ENCODE measurements at regions not wholly inside any gene's neighbourhood (a gene's known extent, or its start where the extent isn't known, plus 50 kb on each side); places are given as distances from the start of the nearest gene placed in this dataset.

DNA sequence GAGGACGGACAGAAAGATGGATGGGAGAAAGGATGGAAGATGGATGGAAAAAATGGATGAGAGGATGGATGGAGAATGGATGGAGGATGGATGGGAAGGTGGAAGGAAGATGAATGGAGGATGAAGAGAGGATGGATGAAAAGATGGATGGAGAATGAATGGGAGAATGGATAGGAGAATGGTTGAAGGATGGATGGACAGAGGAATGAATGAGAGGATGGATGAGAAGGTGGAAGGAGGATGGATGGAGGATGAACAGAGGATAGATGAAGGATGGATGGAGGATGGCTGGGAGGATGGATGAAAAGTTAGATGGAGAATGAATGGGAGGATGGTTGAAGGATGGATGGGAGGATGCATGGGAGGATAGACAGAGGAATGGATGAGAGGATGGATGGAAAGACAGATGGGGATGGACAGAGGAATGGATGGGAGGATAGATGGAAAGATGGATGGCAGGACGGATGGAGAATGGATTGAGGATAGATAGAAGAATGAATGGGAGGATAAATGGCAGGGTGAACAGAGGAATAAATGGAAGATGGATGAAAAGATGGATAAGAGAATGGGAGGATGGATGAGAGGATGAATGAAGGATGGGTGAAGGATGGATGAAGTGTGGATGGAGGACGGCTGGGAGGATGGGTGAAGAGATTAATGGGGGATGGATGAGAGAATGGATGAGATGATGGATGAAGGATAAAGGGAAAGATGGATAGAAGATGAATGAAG, 217.7 kb upstream of the IER5L start:
- H3K9ac ChIP-seq (ENCODE audit: low read length) = no peak overlapping the region
- H3K27me3 ChIP-seq (replicated peaks; ENCODE audit: control insufficient read depth, insufficient read depth, low read length) = peaks cover 23% of the 10 kb centered on the region
- no peak for DNase-seq (ENCODE audit: low read depth)
- no peaks in the 10 kb centered on the region for H3K36me3 ChIP-seq (ENCODE audit: control insufficient read depth, insufficient read depth, low read length, severe bottlenecking)
- H3K9me3 ChIP-seq (ENCODE audit: control insufficient read depth, low read length) = peaks cover 7% of the 10 kb centered on the region
- no peak overlapping the region for H3K4me3 ChIP-seq (ENCODE audit: low read length)
- H3K4me1 ChIP-seq (ENCODE audit: control insufficient read depth, insufficient read depth, low read length) = no peaks in the 10 kb centered on the region

DNA sequence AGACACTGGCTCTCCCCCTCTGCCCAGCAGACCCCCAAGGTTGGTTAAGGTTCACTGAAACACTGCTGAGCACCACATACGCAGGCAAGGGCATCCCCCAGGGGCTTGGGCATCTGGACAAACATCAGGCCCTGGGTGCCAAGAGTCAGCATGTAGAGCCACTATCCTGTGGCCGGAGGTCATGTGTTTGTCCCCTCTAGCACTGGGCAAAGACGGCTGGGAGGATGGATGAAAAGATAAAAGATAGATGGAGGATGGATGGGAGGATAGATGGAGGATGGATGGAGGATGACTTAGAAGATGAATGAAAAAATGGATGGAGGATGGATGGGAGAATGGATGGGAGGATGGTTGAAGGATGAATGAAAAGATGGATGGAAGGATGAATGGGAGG, 216.8 kb upstream of the IER5L start:
- no peak overlapping the region for H3K4me3 ChIP-seq (ENCODE audit: low read length)
- no peak for DNase-seq (ENCODE audit: low read depth)
- H3K4me1 ChIP-seq (ENCODE audit: control insufficient read depth, insufficient read depth, low read length) = no peaks in the 10 kb centered on the region
- peaks cover 23% of the 10 kb centered on the region for H3K27me3 ChIP-seq (replicated peaks; ENCODE audit: control insufficient read depth, insufficient read depth, low read length)
- H3K9ac ChIP-seq (ENCODE audit: low read length) = no peak overlapping the region
- H3K9me3 ChIP-seq (ENCODE audit: control insufficient read depth, low read length) = peaks cover 7% of the 10 kb centered on the region
- no peaks in the 10 kb centered on the region for H3K36me3 ChIP-seq (ENCODE audit: control insufficient read depth, insufficient read depth, low read length, severe bottlenecking)

DNA sequence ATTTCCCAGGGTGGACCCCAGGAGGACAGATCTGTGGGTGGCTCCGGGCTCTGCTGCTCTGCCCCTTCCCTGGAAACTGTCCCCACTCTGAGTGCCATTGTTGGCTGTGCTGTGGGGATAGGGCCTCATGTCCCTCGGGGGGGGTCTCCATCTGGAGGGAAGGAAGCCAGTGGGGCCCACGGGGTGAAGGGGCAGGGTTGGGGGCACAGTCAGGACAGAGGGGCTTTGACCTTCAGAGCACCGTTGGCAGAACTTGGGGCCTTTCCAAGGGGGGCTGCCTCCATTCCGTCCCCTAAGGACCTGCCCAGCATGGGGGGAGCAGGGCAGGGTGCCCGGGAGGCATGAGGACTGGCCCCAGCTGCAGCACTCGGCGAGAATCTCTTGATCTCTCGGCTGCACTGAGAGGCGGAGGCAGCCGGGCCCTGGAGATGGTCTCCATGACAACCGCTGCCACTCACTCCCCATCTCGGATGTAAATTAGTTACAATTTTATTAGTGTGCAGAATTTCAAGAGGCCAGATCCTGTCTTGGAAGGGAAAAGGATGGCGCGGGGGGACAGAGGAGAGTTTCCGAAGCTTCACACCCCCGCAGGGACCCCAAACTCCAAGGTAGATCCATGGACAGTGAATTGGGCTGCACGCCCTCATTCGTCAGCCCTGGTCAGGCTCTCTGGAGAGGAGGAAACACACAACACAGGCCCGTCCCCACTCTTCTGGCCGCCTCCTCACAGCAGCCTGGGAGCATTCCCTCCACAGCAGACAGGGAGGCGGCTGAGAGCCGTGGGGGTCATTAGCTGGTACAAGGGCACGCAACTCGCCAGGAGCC, 216.2 kb upstream of the IER5L start:
- no peak for DNase-seq (ENCODE audit: low read depth)
- peaks cover 23% of the 10 kb centered on the region for H3K27me3 ChIP-seq (replicated peaks; ENCODE audit: control insufficient read depth, insufficient read depth, low read length)
- no peaks in the 10 kb centered on the region for H3K36me3 ChIP-seq (ENCODE audit: control insufficient read depth, insufficient read depth, low read length, severe bottlenecking)
- no peak overlapping the region for H3K9ac ChIP-seq (ENCODE audit: low read length)
- H3K4me3 ChIP-seq (ENCODE audit: low read length) = no peak overlapping the region
- no peaks in the 10 kb centered on the region for H3K4me1 ChIP-seq (ENCODE audit: control insufficient read depth, insufficient read depth, low read length)
- H3K9me3 ChIP-seq (ENCODE audit: control insufficient read depth, low read length) = peaks cover 7% of the 10 kb centered on the region

DNA sequence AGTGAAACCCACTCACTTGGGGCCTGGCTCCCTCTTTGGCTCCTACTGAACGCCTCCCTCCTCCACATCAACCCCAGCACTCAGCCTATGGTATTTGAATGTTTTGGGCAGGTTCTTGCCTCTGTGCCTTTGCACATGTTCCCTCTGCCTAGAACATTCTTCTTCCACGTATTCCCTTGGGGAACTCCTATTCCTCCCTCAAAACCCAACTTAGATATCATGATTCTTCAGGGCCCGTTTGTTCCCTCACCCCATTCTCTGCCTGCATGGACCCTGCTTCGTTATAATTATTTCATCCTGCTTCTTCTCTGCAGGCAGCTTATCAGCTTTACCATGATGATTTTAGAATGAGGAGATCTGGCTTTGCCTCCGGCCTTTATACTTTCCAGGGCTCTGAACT, 215.0 kb upstream of the IER5L start:
- no peaks in the 10 kb centered on the region for H3K4me1 ChIP-seq (ENCODE audit: control insufficient read depth, insufficient read depth, low read length)
- peaks cover 7% of the 10 kb centered on the region for H3K9me3 ChIP-seq (ENCODE audit: control insufficient read depth, low read length)
- H3K9ac ChIP-seq (ENCODE audit: low read length) = no peak overlapping the region
- no peak for DNase-seq (ENCODE audit: low read depth)
- H3K27me3 ChIP-seq (replicated peaks; ENCODE audit: control insufficient read depth, insufficient read depth, low read length) = peaks cover 23% of the 10 kb centered on the region
- no peaks in the 10 kb centered on the region for H3K36me3 ChIP-seq (ENCODE audit: control insufficient read depth, insufficient read depth, low read length, severe bottlenecking)
- H3K4me3 ChIP-seq (ENCODE audit: low read length) = no peak overlapping the region

DNA sequence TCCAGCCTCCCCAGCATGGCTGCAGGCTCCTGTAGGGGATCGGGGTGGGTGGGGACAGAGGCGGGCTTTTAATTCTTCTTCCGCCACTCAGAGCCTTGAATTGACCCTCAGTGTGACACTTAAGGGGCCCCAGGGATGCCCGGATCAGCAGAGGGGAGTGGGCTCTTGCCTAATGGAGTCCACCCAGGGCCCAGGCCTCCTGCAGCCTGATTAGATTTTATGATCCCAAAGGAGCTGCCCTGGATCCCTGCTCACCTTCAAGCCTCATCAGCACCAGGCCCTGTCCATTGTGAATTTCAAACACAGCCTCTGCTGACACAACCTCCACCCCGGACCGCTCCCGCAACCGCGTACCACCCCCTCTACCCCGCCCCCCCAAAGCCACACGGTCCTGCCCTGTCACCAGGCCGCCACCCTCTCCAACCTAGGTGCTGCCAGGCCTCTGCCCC, 214.1 kb upstream of the IER5L start:
- Histone ChIP-seq H3K36me3 (ENCODE audit: control insufficient read depth, insufficient read depth, low read length, severe bottlenecking) (no peaks in the 10 kb centered on the region), H3K4me1 (ENCODE audit: control insufficient read depth, insufficient read depth, low read length) (no peaks in the 10 kb centered on the region), H3K9ac (ENCODE audit: low read length) (no peak overlapping the region), H3K9me3 (ENCODE audit: control insufficient read depth, low read length) (peaks cover 7% of the 10 kb centered on the region), H3K27me3 (replicated peaks; ENCODE audit: control insufficient read depth, insufficient read depth, low read length) (peaks cover 23% of the 10 kb centered on the region), H3K4me3 (ENCODE audit: low read length) (no peak overlapping the region)
- DNase-seq (ENCODE audit: low read depth) = no peak

DNA sequence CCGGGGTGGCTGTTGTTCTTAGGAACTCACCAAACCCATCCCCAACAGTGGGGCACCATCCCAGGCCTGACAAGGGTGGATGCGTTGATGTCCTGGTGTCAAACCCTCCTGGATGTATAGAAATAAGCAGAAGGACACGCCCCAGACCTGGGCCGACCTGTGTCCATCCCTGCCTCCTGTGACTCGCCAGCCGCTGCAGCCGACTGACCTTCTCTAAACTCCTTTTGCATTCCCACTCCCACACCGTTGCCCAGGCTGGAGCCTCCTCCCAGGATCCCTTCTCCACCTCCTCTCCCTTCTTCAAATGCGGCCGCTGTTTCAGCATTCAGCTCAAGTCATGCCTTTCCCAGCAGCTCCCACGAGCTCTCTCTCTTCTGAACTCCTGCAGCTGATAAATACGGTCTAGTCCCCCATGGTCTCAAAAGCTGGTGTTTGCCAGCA, 213.2 kb upstream of the IER5L start:
- no peak for DNase-seq (ENCODE audit: low read depth)
- no peak overlapping the region for H3K9ac ChIP-seq (ENCODE audit: low read length)
- no peaks in the 10 kb centered on the region for H3K36me3 ChIP-seq (ENCODE audit: control insufficient read depth, insufficient read depth, low read length, severe bottlenecking)
- H3K9me3 ChIP-seq (ENCODE audit: control insufficient read depth, low read length) = peaks cover 7% of the 10 kb centered on the region
- peaks cover 17% of the 10 kb centered on the region for H3K27me3 ChIP-seq (replicated peaks; ENCODE audit: control insufficient read depth, insufficient read depth, low read length)
- no peaks in the 10 kb centered on the region for H3K4me1 ChIP-seq (ENCODE audit: control insufficient read depth, insufficient read depth, low read length)
- H3K4me3 ChIP-seq (ENCODE audit: low read length) = no peak overlapping the region

DNA sequence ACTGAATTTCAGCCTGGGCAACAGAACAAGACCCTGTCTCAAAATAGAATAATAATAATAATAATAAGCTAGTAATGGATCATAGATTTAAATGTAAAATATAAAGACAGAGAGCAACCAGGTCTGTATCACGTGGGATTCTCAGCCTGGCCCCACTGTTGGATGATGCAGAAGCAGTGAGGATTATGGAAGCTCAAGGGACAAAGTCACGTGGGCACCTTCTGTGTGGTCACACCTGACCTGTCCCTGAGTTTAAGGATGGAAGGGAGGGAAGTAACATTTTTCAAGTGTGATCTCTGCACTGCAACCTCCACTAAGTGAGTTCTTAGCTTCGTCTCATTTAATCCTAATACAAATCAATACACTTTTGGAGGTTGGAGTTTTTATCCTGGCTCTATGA, 212.5 kb upstream of the IER5L start:
- Histone ChIP-seq H3K9me3 (ENCODE audit: control insufficient read depth, low read length) (peaks cover 2% of the 10 kb centered on the region), H3K4me1 (ENCODE audit: control insufficient read depth, insufficient read depth, low read length) (no peaks in the 10 kb centered on the region), H3K4me3 (ENCODE audit: low read length) (no peak overlapping the region), H3K9ac (ENCODE audit: low read length) (no peak overlapping the region), H3K27me3 (replicated peaks; ENCODE audit: control insufficient read depth, insufficient read depth, low read length) (peaks cover 10% of the 10 kb centered on the region), H3K36me3 (ENCODE audit: control insufficient read depth, insufficient read depth, low read length, severe bottlenecking) (no peaks in the 10 kb centered on the region)
- DNase-seq (ENCODE audit: low read depth) = no peak

DNA sequence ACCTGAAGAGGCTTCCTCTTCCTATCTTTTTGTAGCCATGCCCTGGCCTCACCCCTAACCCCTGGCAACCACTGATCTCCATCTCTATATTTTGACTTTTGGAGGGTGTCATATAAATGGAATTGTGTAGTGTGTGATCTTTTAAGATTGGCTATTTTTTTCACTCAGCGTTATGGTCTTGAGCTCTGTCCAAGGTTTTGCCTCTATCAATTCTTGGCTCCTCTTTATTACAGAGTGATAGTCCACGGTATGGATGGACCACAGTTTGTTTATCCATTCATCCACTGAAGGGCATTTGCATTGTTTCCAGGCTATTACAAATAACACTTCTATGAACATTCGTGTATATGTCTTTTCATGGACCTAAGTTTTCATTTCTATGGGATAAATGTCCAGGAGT, 209.8 kb upstream of the IER5L start:
- H3K9ac ChIP-seq (ENCODE audit: low read length) = no peak overlapping the region

DNA sequence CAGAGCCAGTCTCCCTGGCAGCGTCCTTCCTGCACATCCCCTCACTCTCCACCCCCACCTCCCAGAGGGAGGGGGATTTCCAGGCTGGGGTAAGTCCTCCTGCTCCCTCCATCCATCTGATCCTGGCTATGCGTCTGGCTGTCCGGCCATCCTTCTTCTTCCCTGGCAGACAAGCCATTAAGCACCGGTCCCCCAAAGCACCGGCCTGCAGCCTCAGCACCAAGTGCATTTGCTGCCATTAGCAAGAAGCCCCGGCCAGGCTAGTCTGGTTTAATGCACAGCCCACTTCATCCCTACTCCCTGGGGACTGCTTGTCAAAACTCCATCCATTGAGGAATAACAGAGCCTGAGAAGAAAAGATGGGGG, 208.7 kb upstream of the IER5L start:
- Histone ChIP-seq H3K9ac (ENCODE audit: low read length) (no peak overlapping the region), H3K36me3 (ENCODE audit: control insufficient read depth, insufficient read depth, low read length, severe bottlenecking) (no peaks in the 10 kb centered on the region), H3K4me1 (ENCODE audit: control insufficient read depth, insufficient read depth, low read length) (peaks cover 6% of the 10 kb centered on the region), H3K9me3 (ENCODE audit: control insufficient read depth, low read length) (no peaks in the 10 kb centered on the region), H3K27me3 (replicated peaks; ENCODE audit: control insufficient read depth, insufficient read depth, low read length) (no peaks in the 10 kb centered on the region), H3K4me3 (ENCODE audit: low read length) (no peak overlapping the region)
- DNase-seq (ENCODE audit: low read depth) = no peak

More for the DNA sequence above, 209.8 kb upstream of the IER5L start:
- Histone ChIP-seq H3K4me1 (ENCODE audit: control insufficient read depth, insufficient read depth, low read length) (peaks cover under 1% of the 10 kb centered on the region), H3K27me3 (replicated peaks; ENCODE audit: control insufficient read depth, insufficient read depth, low read length) (no peaks in the 10 kb centered on the region), H3K36me3 (ENCODE audit: control insufficient read depth, insufficient read depth, low read length, severe bottlenecking) (no peaks in the 10 kb centered on the region), H3K9me3 (ENCODE audit: control insufficient read depth, low read length) (no peaks in the 10 kb centered on the region), H3K4me3 (ENCODE audit: low read length) (no peak overlapping the region)
- DNase-seq (ENCODE audit: low read depth) = no peak

DNA sequence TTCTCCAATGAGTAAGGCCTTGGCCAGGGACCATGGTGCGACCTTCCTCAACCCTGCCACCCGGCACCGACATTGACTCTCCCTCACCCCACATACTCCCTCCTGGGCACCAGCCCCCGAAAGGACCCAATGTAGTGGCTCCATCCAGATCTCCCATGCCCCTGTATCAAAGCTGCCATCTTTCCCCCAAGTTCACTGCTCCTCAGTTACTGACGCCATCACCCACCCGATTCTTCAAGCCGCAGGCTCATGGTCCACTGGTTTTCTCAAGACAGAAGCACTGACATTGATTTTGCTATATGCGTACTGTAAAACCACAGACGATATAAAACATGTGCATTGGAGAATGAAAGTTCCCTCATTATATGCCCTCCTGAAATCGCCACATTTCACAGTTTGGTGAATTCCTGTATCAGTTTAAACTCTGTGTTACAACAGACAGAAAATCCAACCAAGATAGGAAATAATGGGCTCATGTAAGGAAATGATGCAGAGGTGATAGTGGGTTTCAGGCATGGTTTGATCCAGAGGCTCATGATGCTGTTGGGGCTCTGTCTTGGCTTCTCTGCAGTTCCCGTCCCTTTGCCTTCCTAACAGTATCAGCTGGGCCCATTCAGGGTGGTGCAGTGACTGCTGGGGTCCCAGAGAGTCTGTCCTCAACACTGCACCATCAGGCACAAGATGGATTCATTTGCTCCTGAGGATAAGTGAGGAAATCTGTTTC, 207.3 kb upstream of the IER5L start:
- H3K4me3 ChIP-seq (ENCODE audit: low read length) = no peak overlapping the region
- DNase-seq (ENCODE audit: low read depth) = no peak

More for the DNA sequence above, 207.3 kb upstream of the IER5L start:
- Histone ChIP-seq H3K36me3 (ENCODE audit: control insufficient read depth, insufficient read depth, low read length, severe bottlenecking) (no peaks in the 10 kb centered on the region), H3K4me1 (ENCODE audit: control insufficient read depth, insufficient read depth, low read length) (peaks cover 6% of the 10 kb centered on the region), H3K9me3 (ENCODE audit: control insufficient read depth, low read length) (no peaks in the 10 kb centered on the region), H3K9ac (ENCODE audit: low read length) (no peak overlapping the region), H3K27me3 (replicated peaks; ENCODE audit: control insufficient read depth, insufficient read depth, low read length) (no peaks in the 10 kb centered on the region)
